Activated CD8-positive, alpha-beta T cell treated with anti-CD3 and anti-CD28 coated beads for 36 hours (primary cell): ENCODE measurements at regions not wholly inside any gene's neighbourhood (a gene's known extent, or its start where the extent isn't known, plus 50 kb on each side); places are given as distances from the start of the nearest gene placed in this dataset.

Source experiments
- ATAC-seq: fragments of 200-7000 bp; cut with Tn5 transposase; one replicate; pipeline ENCODE4 v1.10.0; 2021; ENCODE audit warnings: mild to moderate bottlenecking, moderate library complexity
- CTCF ChIA-PET: fragments of 350-600 bp; sonication (Branson Sonifier 250); formaldehyde crosslinking; loops from one replicate; lab custom pipeline; 2021; ENCODE audit warnings: antibody characterized with exemption; lab: Charles Lee
- POLR2A ChIA-PET: fragments of 350-600 bp; sonication (Branson Sonifier 250); formaldehyde crosslinking; loops from one replicate; lab custom pipeline; 2021; ENCODE audit warnings: antibody characterized with exemption; lab: Charles Lee
- DNase-seq: peaks from one replicate; pipeline ENCODE4 v3.0.0-alpha.2; 2020
- H3K27ac Mint-ChIP-seq: one replicate; pipeline ENCODE4 v1.8.0; 2021; ENCODE audit warnings: mild to moderate bottlenecking, mixed read lengths
- H3K27me3 Mint-ChIP-seq: one replicate; pipeline ENCODE4 v1.8.0; 2021; ENCODE audit warnings: mixed read lengths
- H3K36me3 Mint-ChIP-seq: one replicate; pipeline ENCODE4 v1.8.0; 2021; ENCODE audit warnings: low read depth, mixed read lengths
- H3K4me1 Mint-ChIP-seq: one replicate; pipeline ENCODE4 v1.8.0; 2021; ENCODE audit warnings: low read depth, mixed read lengths
- H3K4me3 Mint-ChIP-seq: one replicate; pipeline ENCODE4 v1.8.0; 2021; ENCODE audit warnings: mild to moderate bottlenecking, moderate library complexity, mixed read lengths
- H3K9me3 Mint-ChIP-seq: one replicate; pipeline ENCODE4 v1.8.0; 2021; ENCODE audit warnings: mixed read lengths
- CTCF ChIP-seq: fragments of 200-600 bp; IDR thresholded peaks from one replicate; pipeline ENCODE4 v1.8.0; 2022; ENCODE audit warnings: antibody characterized with exemption, mild to moderate bottlenecking
- intact Hi-C: fragments of 100-400 bp; cut with micrococcal nuclease; formaldehyde crosslinking; loops from one replicate; pipeline ENCODE4 v1.10.0; 2022

- ATAC-seq, result no peak
- no peak for DNase-seq
- Mint-ChIP-seq H3K9me3 (peaks cover 6% of the 10 kb centered on the region), H3K27ac (no peak overlapping the region), H3K4me3 (no peak overlapping the region), H3K27me3 (no peaks in the 10 kb centered on the region), H3K4me1 (no peaks in the 10 kb centered on the region), H3K36me3 (no peaks in the 10 kb centered on the region)
- no peak for TF ChIP-seq CTCF
- CTCF ChIA-PET, result no interaction called here
- POLR2A ChIA-PET, result no interaction called here
- intact Hi-C loops, result no loop called here
Measured at GRCh38 chr7:136566491-136566890, 302.0 kb upstream of the CHRM2 start.

- CTCF ChIA-PET, result no interaction called here
- no peak for ATAC-seq
Measured at GRCh38 chr7:136555933-136556332, 312.5 kb upstream of the CHRM2 start.

GRCh38 chr7:136551618-136552017, 316.8 kb upstream of the CHRM2 start:
- no peaks in the 10 kb centered on the region for H3K27me3 Mint-ChIP-seq
- ChIA-PET CTCF (no interaction called here), POLR2A (no interaction called here)
- no peak for TF ChIP-seq CTCF
- no peaks in the 10 kb centered on the region for H3K36me3 Mint-ChIP-seq
- ATAC-seq (no peak), DNase-seq (no peak)
- H3K4me1 Mint-ChIP-seq, result no peaks in the 10 kb centered on the region
- H3K27ac Mint-ChIP-seq, result no peak overlapping the region
- H3K9me3 Mint-ChIP-seq, result no peaks in the 10 kb centered on the region
- no peak overlapping the region for H3K4me3 Mint-ChIP-seq
- intact Hi-C loops, result no loop called here

More at GRCh38 chr7:136555933-136556332, 312.5 kb upstream of the CHRM2 start:
- POLR2A ChIA-PET, result no interaction called here
- Mint-ChIP-seq H3K36me3 (no peaks in the 10 kb centered on the region), H3K9me3 (peaks cover 5% of the 10 kb centered on the region), H3K27ac (no peak overlapping the region), H3K27me3 (no peaks in the 10 kb centered on the region), H3K4me1 (no peaks in the 10 kb centered on the region), H3K4me3 (no peak overlapping the region)
- no peak for DNase-seq
- intact Hi-C loops, result no loop called here
- TF ChIP-seq CTCF, result no peak

GRCh38 chr7:136549756-136550155, 318.7 kb upstream of the CHRM2 start:
- ATAC-seq (no peak), DNase-seq (no peak)
- intact Hi-C loops, result no loop called here
- Mint-ChIP-seq H3K9me3 (no peaks in the 10 kb centered on the region), H3K27me3 (no peaks in the 10 kb centered on the region), H3K4me1 (no peaks in the 10 kb centered on the region), H3K27ac (no peak overlapping the region), H3K4me3 (no peak overlapping the region), H3K36me3 (no peaks in the 10 kb centered on the region)
- no peak for TF ChIP-seq CTCF
- ChIA-PET CTCF (no interaction called here), POLR2A (no interaction called here)

GRCh38 chr7:136533732-136534131, 334.7 kb upstream of the CHRM2 start:
- H3K4me3 Mint-ChIP-seq, result no peak overlapping the region
- no peaks in the 10 kb centered on the region for H3K27me3 Mint-ChIP-seq
- ATAC-seq (no peak), DNase-seq (no peak)
- H3K27ac Mint-ChIP-seq, result no peak overlapping the region
- no peak for TF ChIP-seq CTCF
- H3K9me3 Mint-ChIP-seq, result peaks cover 12% of the 10 kb centered on the region
- CTCF ChIA-PET, result no interaction called here
- no peaks in the 10 kb centered on the region for H3K36me3 Mint-ChIP-seq
- no peaks in the 10 kb centered on the region for H3K4me1 Mint-ChIP-seq
- POLR2A ChIA-PET, result no interaction called here
- intact Hi-C loops, result no loop called here
